HepG2 (cell line): ENCODE measurements at regions not wholly inside any gene's neighbourhood (a gene's known extent, or its start where the extent isn't known, plus 50 kb on each side); places are given as distances from the start of the nearest gene placed in this dataset.

Source experiments
- JARID2 ChIP-seq: sonication (generic); formaldehyde crosslinking; IDR thresholded peaks from 2 replicates; pipeline ENCODE4 v1.8.1; 2023; ENCODE audit warnings: missing genetic modification reagents, inconsistent platforms; ENCODE audit not compliant: insufficient replicate concordance
- SMC3 ChIP-seq: IDR thresholded peaks from 2 replicates; pipeline ENCODE4 v1.6.1; 2011; ENCODE audit warnings: low read length, improper control_type of control experiment
- ZNF564 ChIP-seq: sonication (generic); formaldehyde crosslinking; IDR thresholded peaks from 2 replicates; pipeline ENCODE4 v1.8.1; 2023; ENCODE audit warnings: mild to moderate bottlenecking, missing genetic modification reagents
- TF ChIP-seq, protein P1 (sequence below): sonication (generic); IDR thresholded peaks from 2 replicates; pipeline ENCODE4 v1.6.1; 2016; ENCODE audit warnings: low read depth, borderline replicate concordance
- TF ChIP-seq, protein P2 (sequence below): sonication (generic); formaldehyde crosslinking; IDR thresholded peaks from 2 replicates; pipeline ENCODE4 v1.4.0; 2020; ENCODE audit warnings: low read depth, mild to moderate bottlenecking, missing genetic modification reagents
- TF ChIP-seq, protein P3 (sequence below): sonication (generic); formaldehyde crosslinking; IDR thresholded peaks from 2 replicates; pipeline ENCODE4 v1.5.0; 2020; ENCODE audit warnings: mild to moderate bottlenecking, missing genetic modification reagents, moderate library complexity

DNA sequence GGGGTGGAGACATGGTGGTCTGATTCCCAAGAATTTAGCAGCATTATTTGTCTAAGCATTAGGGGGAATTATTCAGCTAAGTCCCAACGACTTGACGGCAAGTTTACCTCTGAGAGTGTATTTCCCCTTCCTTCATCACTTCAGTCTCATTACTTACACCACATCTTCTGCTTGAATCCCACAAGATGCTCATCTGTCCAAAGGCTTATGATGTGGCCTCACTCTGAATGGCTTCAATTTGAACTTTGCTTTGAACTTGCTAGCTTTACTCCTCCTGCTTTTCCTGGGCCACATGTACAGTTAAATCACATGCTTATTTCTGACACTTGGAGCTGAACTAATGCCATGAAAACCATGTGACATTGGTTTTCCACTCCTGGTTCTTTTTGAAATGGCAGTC is 231.3 kb upstream of the SATB1 start:
- TF ChIP-seq, protein P1, sequence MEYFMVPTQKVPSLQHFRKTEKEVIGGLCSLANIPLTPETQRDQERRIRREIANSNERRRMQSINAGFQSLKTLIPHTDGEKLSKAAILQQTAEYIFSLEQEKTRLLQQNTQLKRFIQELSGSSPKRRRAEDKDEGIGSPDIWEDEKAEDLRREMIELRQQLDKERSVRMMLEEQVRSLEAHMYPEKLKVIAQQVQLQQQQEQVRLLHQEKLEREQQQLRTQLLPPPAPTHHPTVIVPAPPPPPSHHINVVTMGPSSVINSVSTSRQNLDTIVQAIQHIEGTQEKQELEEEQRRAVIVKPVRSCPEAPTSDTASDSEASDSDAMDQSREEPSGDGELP: no peak
- TF ChIP-seq, protein P2, sequence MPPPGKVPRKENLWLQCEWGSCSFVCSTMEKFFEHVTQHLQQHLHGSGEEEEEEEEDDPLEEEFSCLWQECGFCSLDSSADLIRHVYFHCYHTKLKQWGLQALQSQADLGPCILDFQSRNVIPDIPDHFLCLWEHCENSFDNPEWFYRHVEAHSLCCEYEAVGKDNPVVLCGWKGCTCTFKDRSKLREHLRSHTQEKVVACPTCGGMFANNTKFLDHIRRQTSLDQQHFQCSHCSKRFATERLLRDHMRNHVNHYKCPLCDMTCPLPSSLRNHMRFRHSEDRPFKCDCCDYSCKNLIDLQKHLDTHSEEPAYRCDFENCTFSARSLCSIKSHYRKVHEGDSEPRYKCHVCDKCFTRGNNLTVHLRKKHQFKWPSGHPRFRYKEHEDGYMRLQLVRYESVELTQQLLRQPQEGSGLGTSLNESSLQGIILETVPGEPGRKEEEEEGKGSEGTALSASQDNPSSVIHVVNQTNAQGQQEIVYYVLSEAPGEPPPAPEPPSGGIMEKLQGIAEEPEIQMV (CRISPR knock-in tag): no peak
- TF ChIP-seq, protein P3, sequence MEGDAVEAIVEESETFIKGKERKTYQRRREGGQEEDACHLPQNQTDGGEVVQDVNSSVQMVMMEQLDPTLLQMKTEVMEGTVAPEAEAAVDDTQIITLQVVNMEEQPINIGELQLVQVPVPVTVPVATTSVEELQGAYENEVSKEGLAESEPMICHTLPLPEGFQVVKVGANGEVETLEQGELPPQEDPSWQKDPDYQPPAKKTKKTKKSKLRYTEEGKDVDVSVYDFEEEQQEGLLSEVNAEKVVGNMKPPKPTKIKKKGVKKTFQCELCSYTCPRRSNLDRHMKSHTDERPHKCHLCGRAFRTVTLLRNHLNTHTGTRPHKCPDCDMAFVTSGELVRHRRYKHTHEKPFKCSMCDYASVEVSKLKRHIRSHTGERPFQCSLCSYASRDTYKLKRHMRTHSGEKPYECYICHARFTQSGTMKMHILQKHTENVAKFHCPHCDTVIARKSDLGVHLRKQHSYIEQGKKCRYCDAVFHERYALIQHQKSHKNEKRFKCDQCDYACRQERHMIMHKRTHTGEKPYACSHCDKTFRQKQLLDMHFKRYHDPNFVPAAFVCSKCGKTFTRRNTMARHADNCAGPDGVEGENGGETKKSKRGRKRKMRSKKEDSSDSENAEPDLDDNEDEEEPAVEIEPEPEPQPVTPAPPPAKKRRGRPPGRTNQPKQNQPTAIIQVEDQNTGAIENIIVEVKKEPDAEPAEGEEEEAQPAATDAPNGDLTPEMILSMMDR (CRISPR knock-in tag): no peak
- TF ChIP-seq SMC3 (no peak), ZNF564 (CRISPR knock-in tag) (no peak), JARID2 (CRISPR knock-in tag) (no peak)
